BLaER1 (cell line): ENCODE measurements at regions not wholly inside any gene's neighbourhood (a gene's known extent, or its start where the extent isn't known, plus 50 kb on each side); places are given as distances from the start of the nearest gene placed in this dataset.

ENCODE experiments used
- H3K27ac ChIP-seq: shearing (Covaris generic); formaldehyde crosslinking; 2 replicates; pipeline ENCODE4 v1.8.1; 2022
- H3K27me3 ChIP-seq: shearing (Covaris generic); formaldehyde crosslinking; 2 replicates; pipeline ENCODE4 v1.8.1; 2022
- H3K36me3 ChIP-seq: shearing (Covaris generic); formaldehyde crosslinking; 2 replicates; pipeline ENCODE4 v1.8.1; 2022
- H3K4me1 ChIP-seq: shearing (Covaris generic); formaldehyde crosslinking; 2 replicates; pipeline ENCODE4 v1.8.1; 2022
- H3K4me2 ChIP-seq: shearing (Covaris generic); formaldehyde crosslinking; 2 replicates; pipeline ENCODE4 v1.8.1; 2022
- H3K4me3 ChIP-seq: shearing (Covaris generic); formaldehyde crosslinking; 2 replicates; pipeline ENCODE4 v1.8.1; 2022
- H3K9ac ChIP-seq: shearing (Covaris generic); formaldehyde crosslinking; 2 replicates; pipeline ENCODE4 v1.8.1; 2022
- H3K9me3 ChIP-seq: shearing (Covaris generic); formaldehyde crosslinking; 2 replicates; pipeline ENCODE4 v1.8.1; 2022
- H4K20me1 ChIP-seq: shearing (Covaris generic); formaldehyde crosslinking; 2 replicates; pipeline ENCODE4 v1.8.1; 2022
- Cebpa-rat ChIP-seq: shearing (Covaris generic); IDR thresholded peaks from 2 replicates; pipeline ENCODE4 v1.8.1; 2022

GRCh38 chr2:7182525-7182924 lies 265.3 kb downstream of the RNF144A start:
- Histone ChIP-seq H3K9me3 (no peaks in the 10 kb centered on the region), H3K27me3 (no peaks in the 10 kb centered on the region), H3K4me3 (no peak overlapping the region), H3K4me1 (no peaks in the 10 kb centered on the region), H3K9ac (no peak overlapping the region), H3K27ac (no peak overlapping the region), H4K20me1 (no peaks in the 10 kb centered on the region), H3K36me3 (no peaks in the 10 kb centered on the region), H3K4me2 (no peak overlapping the region)
- TF ChIP-seq Cebpa-rat: no peak

GRCh38 chr2:7189106-7189505 lies 271.9 kb downstream of the RNF144A start:
- no peak overlapping the region for H3K9ac ChIP-seq
- no peak overlapping the region for H3K4me2 ChIP-seq
- H3K4me3 ChIP-seq: no peak overlapping the region
- H3K27me3 ChIP-seq: no peaks in the 10 kb centered on the region
- no peak for TF ChIP-seq Cebpa-rat
- H3K27ac ChIP-seq: no peak overlapping the region
- H4K20me1 ChIP-seq: no peaks in the 10 kb centered on the region
- H3K36me3 ChIP-seq: no peaks in the 10 kb centered on the region
- no peaks in the 10 kb centered on the region for H3K9me3 ChIP-seq
- H3K4me1 ChIP-seq: no peaks in the 10 kb centered on the region

GRCh38 chr2:7190587-7191324 lies 273.5 kb downstream of the RNF144A start:
- no peak overlapping the region for H3K9ac ChIP-seq
- H3K27ac ChIP-seq: no peak overlapping the region
- no peaks in the 10 kb centered on the region for H3K27me3 ChIP-seq
- no peaks in the 10 kb centered on the region for H4K20me1 ChIP-seq
- no peaks in the 10 kb centered on the region for H3K9me3 ChIP-seq
- no peaks in the 10 kb centered on the region for H3K4me1 ChIP-seq
- TF ChIP-seq Cebpa-rat: no peak
- no peaks in the 10 kb centered on the region for H3K36me3 ChIP-seq
- H3K4me2 ChIP-seq: no peak overlapping the region
- no peak overlapping the region for H3K4me3 ChIP-seq

GRCh38 chr2:7191932-7192331 lies 274.7 kb downstream of the RNF144A start:
- H4K20me1 ChIP-seq: no peaks in the 10 kb centered on the region

GRCh38 chr2:7193457-7193856 lies 276.2 kb downstream of the RNF144A start:
- Histone ChIP-seq H3K9ac (no peak overlapping the region), H4K20me1 (no peaks in the 10 kb centered on the region), H3K4me1 (no peaks in the 10 kb centered on the region), H3K27ac (no peak overlapping the region), H3K4me3 (no peak overlapping the region), H3K9me3 (no peaks in the 10 kb centered on the region), H3K36me3 (no peaks in the 10 kb centered on the region), H3K4me2 (no peak overlapping the region), H3K27me3 (no peaks in the 10 kb centered on the region)
- TF ChIP-seq Cebpa-rat: no peak

More at GRCh38 chr2:7191932-7192331, 274.7 kb downstream of the RNF144A start:
- H3K27me3 ChIP-seq: no peaks in the 10 kb centered on the region
- no peak for TF ChIP-seq Cebpa-rat
- H3K4me1 ChIP-seq: no peaks in the 10 kb centered on the region
- no peaks in the 10 kb centered on the region for H3K36me3 ChIP-seq
- no peak overlapping the region for H3K4me2 ChIP-seq
- no peaks in the 10 kb centered on the region for H3K9me3 ChIP-seq
- H3K9ac ChIP-seq: no peak overlapping the region
- H3K27ac ChIP-seq: no peak overlapping the region
- no peak overlapping the region for H3K4me3 ChIP-seq

GRCh38 chr2:7194950-7195349 lies 277.7 kb downstream of the RNF144A start:
- Histone ChIP-seq H3K9me3 (no peaks in the 10 kb centered on the region), H3K27ac (no peak overlapping the region), H3K4me2 (no peak overlapping the region), H3K36me3 (no peaks in the 10 kb centered on the region), H3K27me3 (no peaks in the 10 kb centered on the region), H3K4me1 (no peaks in the 10 kb centered on the region), H3K9ac (no peak overlapping the region), H3K4me3 (no peak overlapping the region), H4K20me1 (no peaks in the 10 kb centered on the region)
- TF ChIP-seq Cebpa-rat: no peak

GRCh38 chr2:7196883-7197282 lies 279.7 kb downstream of the RNF144A start:
- Histone ChIP-seq H3K4me2 (no peak overlapping the region), H3K27me3 (no peaks in the 10 kb centered on the region), H3K36me3 (no peaks in the 10 kb centered on the region), H3K9me3 (no peaks in the 10 kb centered on the region), H4K20me1 (no peaks in the 10 kb centered on the region), H3K4me1 (no peaks in the 10 kb centered on the region), H3K4me3 (no peak overlapping the region), H3K27ac (no peak overlapping the region), H3K9ac (no peak overlapping the region)
- no peak for TF ChIP-seq Cebpa-rat

GRCh38 chr2:7201851-7202250 lies 284.6 kb downstream of the RNF144A start:
- no peak overlapping the region for H3K4me2 ChIP-seq

GRCh38 chr2:7203056-7203467 lies 285.9 kb downstream of the RNF144A start:
- H3K9ac ChIP-seq: no peak overlapping the region
- TF ChIP-seq Cebpa-rat: no peak
- no peaks in the 10 kb centered on the region for H3K9me3 ChIP-seq
- no peak overlapping the region for H3K4me3 ChIP-seq
- no peaks in the 10 kb centered on the region for H3K36me3 ChIP-seq
- H3K4me2 ChIP-seq: no peak overlapping the region
- H3K27ac ChIP-seq: no peak overlapping the region
- H3K4me1 ChIP-seq: no peaks in the 10 kb centered on the region
- H3K27me3 ChIP-seq: no peaks in the 10 kb centered on the region
- H4K20me1 ChIP-seq: no peaks in the 10 kb centered on the region

More at GRCh38 chr2:7201851-7202250, 284.6 kb downstream of the RNF144A start:
- H3K36me3 ChIP-seq: no peaks in the 10 kb centered on the region
- no peak overlapping the region for H3K4me3 ChIP-seq
- no peaks in the 10 kb centered on the region for H3K4me1 ChIP-seq
- no peak for TF ChIP-seq Cebpa-rat
- no peak overlapping the region for H3K9ac ChIP-seq
- no peaks in the 10 kb centered on the region for H3K27me3 ChIP-seq
- no peaks in the 10 kb centered on the region for H4K20me1 ChIP-seq
- no peaks in the 10 kb centered on the region for H3K9me3 ChIP-seq
- no peak overlapping the region for H3K27ac ChIP-seq

- Histone ChIP-seq H3K36me3 (no peaks in the 10 kb centered on the region), H3K9me3 (no peaks in the 10 kb centered on the region), H3K27me3 (no peaks in the 10 kb centered on the region), H4K20me1 (no peaks in the 10 kb centered on the region), H3K4me1 (no peaks in the 10 kb centered on the region), H3K27ac (no peak overlapping the region), H3K4me3 (no peak overlapping the region), H3K9ac (no peak overlapping the region), H3K4me2 (no peak overlapping the region)
- no peak for TF ChIP-seq Cebpa-rat
These were observed 288.1 kb downstream of the RNF144A start for GRCh38 chr2:7205151-7205830.
